ENCODE measurements at regions not wholly inside any gene's neighbourhood (a gene's known extent, or its start where the extent isn't known, plus 50 kb on each side); places are given as distances from the start of the nearest gene placed in this dataset.

GRCh38 chr12:46692606-46693005 is 133.2 kb downstream of the SLC38A4 start:
- TF ChIP-seq, protein P1, sequence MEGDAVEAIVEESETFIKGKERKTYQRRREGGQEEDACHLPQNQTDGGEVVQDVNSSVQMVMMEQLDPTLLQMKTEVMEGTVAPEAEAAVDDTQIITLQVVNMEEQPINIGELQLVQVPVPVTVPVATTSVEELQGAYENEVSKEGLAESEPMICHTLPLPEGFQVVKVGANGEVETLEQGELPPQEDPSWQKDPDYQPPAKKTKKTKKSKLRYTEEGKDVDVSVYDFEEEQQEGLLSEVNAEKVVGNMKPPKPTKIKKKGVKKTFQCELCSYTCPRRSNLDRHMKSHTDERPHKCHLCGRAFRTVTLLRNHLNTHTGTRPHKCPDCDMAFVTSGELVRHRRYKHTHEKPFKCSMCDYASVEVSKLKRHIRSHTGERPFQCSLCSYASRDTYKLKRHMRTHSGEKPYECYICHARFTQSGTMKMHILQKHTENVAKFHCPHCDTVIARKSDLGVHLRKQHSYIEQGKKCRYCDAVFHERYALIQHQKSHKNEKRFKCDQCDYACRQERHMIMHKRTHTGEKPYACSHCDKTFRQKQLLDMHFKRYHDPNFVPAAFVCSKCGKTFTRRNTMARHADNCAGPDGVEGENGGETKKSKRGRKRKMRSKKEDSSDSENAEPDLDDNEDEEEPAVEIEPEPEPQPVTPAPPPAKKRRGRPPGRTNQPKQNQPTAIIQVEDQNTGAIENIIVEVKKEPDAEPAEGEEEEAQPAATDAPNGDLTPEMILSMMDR (IDR thresholded peaks at IDR 0.05 in 4 of 5, conservative IDR thresholded peaks at IDR 0.05 in 1 of 5), result no peak
- no peak for TF ChIP-seq POLR2A (IDR thresholded peaks at IDR 0.05)
